IMR-90 (cell line): ENCODE measurements at regions not wholly inside any gene's neighbourhood (a gene's known extent, or its start where the extent isn't known, plus 50 kb on each side); places are given as distances from the start of the nearest gene placed in this dataset.

Experiments used
- ELK1 ChIP-seq: fragments of 150-350 bp; IDR thresholded peaks from 2 replicates; pipeline ENCODE4 v1.6.1; 2016; ENCODE audit warnings: low read depth, mild to moderate bottlenecking, low read length, moderate library complexity, borderline replicate concordance
- POLR2A ChIP-seq: IDR thresholded peaks from 2 replicates; pipeline ENCODE4 v1.6.1; 2012; ENCODE audit warnings: mild to moderate bottlenecking, low read depth, low read length
- RCOR1 ChIP-seq: IDR thresholded peaks from 2 replicates; pipeline ENCODE4 v1.6.1; 2012; ENCODE audit warnings: mild to moderate bottlenecking, low read length, improper control_type of control experiment; ENCODE audit not compliant: insufficient replicate concordance
- SMC3 ChIP-seq: fragments of 150-350 bp; IDR thresholded peaks from 2 replicates; pipeline ENCODE4 v1.6.1; 2016; ENCODE audit warnings: low read depth, mild to moderate bottlenecking, antibody characterized with exemption, low read length, moderate library complexity
- USF2 ChIP-seq: fragments of 150-350 bp; IDR thresholded peaks from 2 replicates; pipeline ENCODE4 v1.6.1; 2017; ENCODE audit warnings: mild to moderate bottlenecking, antibody characterized with exemption, low read length, low read depth
- TF ChIP-seq, protein P1 (sequence below): conservative IDR thresholded peaks from 2 replicates; pipeline ENCODE4 v1.5.1; 2012; ENCODE audit warnings: mild to moderate bottlenecking, low read depth, low read length, improper control_type of control experiment

- TF ChIP-seq, protein P1, sequence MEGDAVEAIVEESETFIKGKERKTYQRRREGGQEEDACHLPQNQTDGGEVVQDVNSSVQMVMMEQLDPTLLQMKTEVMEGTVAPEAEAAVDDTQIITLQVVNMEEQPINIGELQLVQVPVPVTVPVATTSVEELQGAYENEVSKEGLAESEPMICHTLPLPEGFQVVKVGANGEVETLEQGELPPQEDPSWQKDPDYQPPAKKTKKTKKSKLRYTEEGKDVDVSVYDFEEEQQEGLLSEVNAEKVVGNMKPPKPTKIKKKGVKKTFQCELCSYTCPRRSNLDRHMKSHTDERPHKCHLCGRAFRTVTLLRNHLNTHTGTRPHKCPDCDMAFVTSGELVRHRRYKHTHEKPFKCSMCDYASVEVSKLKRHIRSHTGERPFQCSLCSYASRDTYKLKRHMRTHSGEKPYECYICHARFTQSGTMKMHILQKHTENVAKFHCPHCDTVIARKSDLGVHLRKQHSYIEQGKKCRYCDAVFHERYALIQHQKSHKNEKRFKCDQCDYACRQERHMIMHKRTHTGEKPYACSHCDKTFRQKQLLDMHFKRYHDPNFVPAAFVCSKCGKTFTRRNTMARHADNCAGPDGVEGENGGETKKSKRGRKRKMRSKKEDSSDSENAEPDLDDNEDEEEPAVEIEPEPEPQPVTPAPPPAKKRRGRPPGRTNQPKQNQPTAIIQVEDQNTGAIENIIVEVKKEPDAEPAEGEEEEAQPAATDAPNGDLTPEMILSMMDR, result no peak
- TF ChIP-seq SMC3 (no peak), RCOR1 (no peak), POLR2A (no peak), USF2 (no peak), ELK1 (no peak)
Observed at GRCh38 chr15:62777671-62778070, 264.9 kb upstream of the TPM1 start.
